Smooth muscle cell (in vitro differentiated cells): ENCODE measurements at regions not wholly inside any gene's neighbourhood (a gene's known extent, or its start where the extent isn't known, plus 50 kb on each side); places are given as distances from the start of the nearest gene placed in this dataset.
"Not testable (repeated sequence)": the region's sequence is repeated elsewhere in the genome, so short reads cannot be mapped to it uniquely, and the experiment has no call there.

Experiments
- DNase-seq: peaks from one replicate; lab custom pipeline; 2025; ENCODE audit not compliant: unreplicated experiment; lab: John Stamatoyannopoulos, UW
- H2AFZ ChIP-seq: fragments of 200-600 bp; sonication (generic); 2 replicates; pipeline ENCODE4 v1.6.0; 2016; ENCODE audit warnings: antibody characterized with exemption, low read depth, mild to moderate bottlenecking
- H3F3A ChIP-seq: fragments of 200-600 bp; sonication (generic); 2 replicates; pipeline ENCODE4 v1.6.0; 2017; ENCODE audit warnings: antibody characterized with exemption, low read depth
- H3K27ac ChIP-seq: fragments of 200-600 bp; sonication (generic); 2 replicates; pipeline ENCODE4 v1.5.1; 2016; ENCODE audit warnings: low read depth, mild to moderate bottlenecking
- H3K27me3 ChIP-seq: fragments of 200-600 bp; sonication (generic); 2 replicates; pipeline ENCODE4 v1.6.1; 2016; ENCODE audit warnings: low read depth, mild to moderate bottlenecking
- H3K36me3 ChIP-seq: fragments of 200-600 bp; sonication (generic); 2 replicates; pipeline ENCODE4 v1.5.1; 2016; ENCODE audit warnings: low read depth
- H3K4me1 ChIP-seq: fragments of 200-600 bp; sonication (generic); 2 replicates; pipeline ENCODE4 v1.5.1; 2016; ENCODE audit warnings: low read depth
- H3K4me2 ChIP-seq: fragments of 200-600 bp; sonication (generic); 2 replicates; pipeline ENCODE4 v1.6.0; 2016; ENCODE audit warnings: mild to moderate bottlenecking
- H3K4me3 ChIP-seq: fragments of 200-600 bp; sonication (generic); 2 replicates; pipeline ENCODE4 v1.5.1; 2016; ENCODE audit warnings: mild to moderate bottlenecking
- H3K79me2 ChIP-seq: fragments of 200-600 bp; sonication (generic); 2 replicates; pipeline ENCODE4 v1.6.0; 2016; ENCODE audit warnings: low read depth, mild to moderate bottlenecking
- H3K9ac ChIP-seq: fragments of 200-600 bp; sonication (generic); 2 replicates; pipeline ENCODE4 v1.6.0; 2016; ENCODE audit warnings: low read depth
- H3K9me3 ChIP-seq: fragments of 200-600 bp; sonication (generic); replicated peaks from 2 replicates; pipeline ENCODE4 v1.5.1; 2016; ENCODE audit warnings: low read depth
- H4K20me1 ChIP-seq: fragments of 200-600 bp; sonication (generic); 2 replicates; pipeline ENCODE4 v1.6.0; 2016; ENCODE audit warnings: low read depth
- WGBS: methylation state at CpG from one replicate; pipeline ENCODE4 v1.1.7; 2016; ENCODE audit warnings: low lambda C conversion rate; 5-methylcytosine and 5-hydroxymethylcytosine counted together
- TF ChIP-seq, protein P1 (sequence below): fragments of 200-600 bp; sonication (generic); IDR thresholded peaks from 2 replicates; pipeline ENCODE4 v1.5.1; 2017; ENCODE audit warnings: borderline replicate concordance, mild to moderate bottlenecking, antibody characterized with exemption; ENCODE audit not compliant: insufficient read depth, poor library complexity, severe bottlenecking

- WGBS: 96% methylated on average over 1 of the region's 1 CpG
- H3K4me3 ChIP-seq: no peak overlapping the region
- no peak overlapping the region for H3K4me2 ChIP-seq
- H3K27ac ChIP-seq: no peak overlapping the region
- no peak for DNase-seq
- no peak overlapping the region for H3K9ac ChIP-seq
- H3K79me2 ChIP-seq: no peaks in the 10 kb centered on the region
- H3K9me3 ChIP-seq: no peaks in the 10 kb centered on the region
- TF ChIP-seq, protein P1, sequence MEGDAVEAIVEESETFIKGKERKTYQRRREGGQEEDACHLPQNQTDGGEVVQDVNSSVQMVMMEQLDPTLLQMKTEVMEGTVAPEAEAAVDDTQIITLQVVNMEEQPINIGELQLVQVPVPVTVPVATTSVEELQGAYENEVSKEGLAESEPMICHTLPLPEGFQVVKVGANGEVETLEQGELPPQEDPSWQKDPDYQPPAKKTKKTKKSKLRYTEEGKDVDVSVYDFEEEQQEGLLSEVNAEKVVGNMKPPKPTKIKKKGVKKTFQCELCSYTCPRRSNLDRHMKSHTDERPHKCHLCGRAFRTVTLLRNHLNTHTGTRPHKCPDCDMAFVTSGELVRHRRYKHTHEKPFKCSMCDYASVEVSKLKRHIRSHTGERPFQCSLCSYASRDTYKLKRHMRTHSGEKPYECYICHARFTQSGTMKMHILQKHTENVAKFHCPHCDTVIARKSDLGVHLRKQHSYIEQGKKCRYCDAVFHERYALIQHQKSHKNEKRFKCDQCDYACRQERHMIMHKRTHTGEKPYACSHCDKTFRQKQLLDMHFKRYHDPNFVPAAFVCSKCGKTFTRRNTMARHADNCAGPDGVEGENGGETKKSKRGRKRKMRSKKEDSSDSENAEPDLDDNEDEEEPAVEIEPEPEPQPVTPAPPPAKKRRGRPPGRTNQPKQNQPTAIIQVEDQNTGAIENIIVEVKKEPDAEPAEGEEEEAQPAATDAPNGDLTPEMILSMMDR: no peak
- peaks cover 9% of the 10 kb centered on the region for H3K4me1 ChIP-seq
- no peaks in the 10 kb centered on the region for H4K20me1 ChIP-seq
- H3F3A ChIP-seq: no peaks in the 10 kb centered on the region
- H2AFZ ChIP-seq: no peak overlapping the region
- no peaks in the 10 kb centered on the region for H3K36me3 ChIP-seq
- no peaks in the 10 kb centered on the region for H3K27me3 ChIP-seq
These were observed 130.1 kb upstream of the ZC3H12C start for GRCh38 chr11:109963101-109963500.

DNA sequence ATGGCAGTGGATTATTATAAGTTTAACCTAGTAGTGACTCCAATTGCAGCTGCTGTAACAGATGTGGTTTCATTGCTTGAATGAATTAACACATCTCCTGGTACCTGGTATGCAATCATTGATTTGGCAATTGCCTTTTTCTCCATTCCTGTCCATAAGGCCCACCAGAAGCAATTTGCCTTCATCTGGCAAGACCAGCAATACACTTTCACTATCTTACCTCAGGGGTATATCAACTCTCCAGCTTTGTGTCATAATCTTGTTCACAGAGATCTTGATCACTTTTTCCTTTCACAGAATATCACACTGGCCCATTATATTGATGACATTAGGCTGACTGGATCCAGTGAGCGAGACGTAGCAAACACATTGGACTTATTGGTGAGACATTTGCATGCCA is 128.7 kb upstream of the ZC3H12C start:
- Histone ChIP-seq H3K27me3 (no peaks in the 10 kb centered on the region), H3K4me1 (peaks cover 9% of the 10 kb centered on the region), H2AFZ (no peak overlapping the region), H3K4me3 (no peak overlapping the region), H3K36me3 (no peaks in the 10 kb centered on the region), H3K27ac (no peak overlapping the region), H3K4me2 (no peak overlapping the region), H3F3A (no peaks in the 10 kb centered on the region), H3K9ac (no peak overlapping the region), H4K20me1 (no peaks in the 10 kb centered on the region), H3K9me3 (no peaks in the 10 kb centered on the region), H3K79me2 (no peaks in the 10 kb centered on the region)
- WGBS: 97% methylated on average over 2 of the region's 2 CpGs
- TF ChIP-seq, protein P1: no peak
- DNase-seq: no peak

GRCh38 chr11:109965445-109965844 is 127.7 kb upstream of the ZC3H12C start:
- WGBS: 97% methylated on average over 1 of the region's 1 CpG
- not testable (repeated sequence) for H3K79me2 ChIP-seq, H3K27ac ChIP-seq, H2AFZ ChIP-seq, H3K4me2 ChIP-seq, H3K36me3 ChIP-seq, DNase-seq, H3K4me1 ChIP-seq, H4K20me1 ChIP-seq, H3K4me3 ChIP-seq, H3K9me3 ChIP-seq, H3K27me3 ChIP-seq, H3K9ac ChIP-seq, H3F3A ChIP-seq

- H3K36me3 ChIP-seq, H3K79me2 ChIP-seq, H3K4me2 ChIP-seq, H3K4me1 ChIP-seq, H2AFZ ChIP-seq, H3K27ac ChIP-seq, H3F3A ChIP-seq, H3K9me3 ChIP-seq, DNase-seq, H3K27me3 ChIP-seq, H3K4me3 ChIP-seq, H4K20me1 ChIP-seq, H3K9ac ChIP-seq: not testable (repeated sequence)
- WGBS: 89% methylated on average over 2 of the region's 2 CpGs
These were observed 127.3 kb upstream of the ZC3H12C start for GRCh38 chr11:109965926-109966325.

DNA sequence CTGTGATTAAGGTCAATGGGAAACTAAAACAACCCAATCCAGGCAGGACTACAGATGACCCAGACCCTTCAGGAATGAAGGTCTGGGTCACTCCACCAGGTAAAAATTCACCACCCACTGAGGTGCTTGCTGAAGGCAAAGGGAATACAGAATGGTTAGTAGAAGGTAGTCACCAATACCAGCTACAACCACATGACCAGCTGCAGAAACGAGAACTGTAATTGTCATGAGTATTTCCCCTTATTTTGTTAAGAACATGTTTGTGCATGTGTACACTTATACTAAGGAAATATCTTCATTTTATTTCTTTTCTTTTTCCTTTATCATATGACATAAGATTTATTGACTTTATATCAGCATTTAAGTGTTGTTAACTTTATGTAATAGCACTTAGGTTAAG is 126.1 kb upstream of the ZC3H12C start:
- not testable (repeated sequence) for H4K20me1 ChIP-seq, H3K9me3 ChIP-seq, H3K9ac ChIP-seq, H3K27me3 ChIP-seq, H3K4me3 ChIP-seq, DNase-seq, H3K27ac ChIP-seq, H3K36me3 ChIP-seq, H2AFZ ChIP-seq, H3K79me2 ChIP-seq, H3F3A ChIP-seq, H3K4me2 ChIP-seq
- 91% methylated on average over 1 of the region's 1 CpG for WGBS
- peaks cover 10% of the 10 kb centered on the region for H3K4me1 ChIP-seq
